MM.1S (cell line): ENCODE measurements at regions not wholly inside any gene's neighbourhood (a gene's known extent, or its start where the extent isn't known, plus 50 kb on each side); places are given as distances from the start of the nearest gene placed in this dataset.

ENCODE experiments used
- DNase-seq: peaks from one replicate; pipeline ENCODE4 v3.0.0-alpha.2; 2015
- H2AFZ ChIP-seq: fragments of 300-600 bp; sonication (generic); 2 replicates; pipeline ENCODE4 v1.6.0; 2016; ENCODE audit warnings: antibody characterized with exemption, low read length
- H3F3A ChIP-seq: fragments of 300-600 bp; sonication (generic); 2 replicates; pipeline ENCODE4 v1.6.1; 2016; ENCODE audit warnings: mild to moderate bottlenecking, antibody characterized with exemption, low read length, moderate library complexity, mixed read lengths; ENCODE audit not compliant: insufficient read depth
- H3K27ac ChIP-seq: fragments of 300-600 bp; sonication (generic); 2 replicates; pipeline ENCODE4 v1.5.1; 2016; ENCODE audit warnings: mild to moderate bottlenecking, low read length
- H3K27me3 ChIP-seq: fragments of 300-600 bp; sonication (generic); replicated peaks from 2 replicates; pipeline ENCODE4 v1.6.0; 2016; ENCODE audit warnings: low read length; ENCODE audit not compliant: insufficient read depth
- H3K36me3 ChIP-seq: fragments of 300-600 bp; sonication (generic); replicated peaks from 2 replicates; pipeline ENCODE4 v1.6.1; 2016; ENCODE audit warnings: mild to moderate bottlenecking, low read length, mixed read lengths; ENCODE audit not compliant: insufficient read depth
- H3K4me1 ChIP-seq: fragments of 300-600 bp; sonication (generic); 2 replicates; pipeline ENCODE4 v1.6.1; 2016; ENCODE audit warnings: low read length, mixed read lengths
- H3K4me2 ChIP-seq: fragments of 300-600 bp; sonication (generic); 2 replicates; pipeline ENCODE4 v1.6.0; 2016; ENCODE audit warnings: low read depth, low read length
- H3K4me3 ChIP-seq: fragments of 300-600 bp; sonication (generic); 2 replicates; pipeline ENCODE4 v1.5.1; 2016; ENCODE audit warnings: low read length, mixed read lengths
- H3K79me2 ChIP-seq: fragments of 300-600 bp; sonication (generic); 2 replicates; pipeline ENCODE4 v1.6.1; 2016; ENCODE audit warnings: mixed run types, low read length, mixed read lengths
- H3K9ac ChIP-seq: fragments of 300-600 bp; sonication (generic); 2 replicates; pipeline ENCODE4 v1.6.1; 2016; ENCODE audit warnings: low read length, mixed read lengths
- H3K9me2 ChIP-seq: fragments of 300-600 bp; sonication (generic); replicated peaks from 2 replicates; pipeline ENCODE4 v1.6.1; 2016; ENCODE audit warnings: mild to moderate bottlenecking, low read length, mixed read lengths; ENCODE audit not compliant: insufficient read depth
- H3K9me3 ChIP-seq: fragments of 300-600 bp; sonication (generic); replicated peaks from 2 replicates; pipeline ENCODE4 v1.6.1; 2016; ENCODE audit warnings: mild to moderate bottlenecking, low read length, mixed read lengths; ENCODE audit not compliant: insufficient read depth
- H4K20me1 ChIP-seq: fragments of 300-600 bp; sonication (generic); 2 replicates; pipeline ENCODE4 v1.6.1; 2016; ENCODE audit warnings: mild to moderate bottlenecking, low read length, moderate library complexity, mixed read lengths; ENCODE audit not compliant: insufficient read depth
- CTCF ChIP-seq: fragments of 300-600 bp; sonication (generic); IDR thresholded peaks from 2 replicates; pipeline ENCODE4 v1.5.1; 2016; ENCODE audit warnings: antibody characterized with exemption, low read length, mixed read lengths
- EZH2 ChIP-seq: fragments of 300-600 bp; sonication (generic); optimal IDR thresholded peaks from 2 replicates; pipeline ENCODE3; 2017; ENCODE audit warnings: low read depth, mild to moderate bottlenecking, antibody characterized with exemption, low read length, mixed read lengths
- EZH2phosphoT487 ChIP-seq: fragments of 300-600 bp; sonication (generic); IDR thresholded peaks from 2 replicates; pipeline ENCODE4 v1.6.1; 2018; ENCODE audit warnings: antibody characterized with exemption, low read length

- H3K27me3 ChIP-seq: no peaks in the 10 kb centered on the region
- H3K27ac ChIP-seq: no peak overlapping the region
- H3K36me3 ChIP-seq: no peaks in the 10 kb centered on the region
- H3K9me3 ChIP-seq: no peaks in the 10 kb centered on the region
- no peaks in the 10 kb centered on the region for H3K79me2 ChIP-seq
- no peaks in the 10 kb centered on the region for H3F3A ChIP-seq
- TF ChIP-seq EZH2 (no peak), CTCF (no peak), EZH2phosphoT487 (no peak)
- no peak overlapping the region for H3K9ac ChIP-seq
- no peaks in the 10 kb centered on the region for H3K9me2 ChIP-seq
- H3K4me2 ChIP-seq: no peak overlapping the region
- H3K4me3 ChIP-seq: no peak overlapping the region
- no peak overlapping the region for H2AFZ ChIP-seq
- H3K4me1 ChIP-seq: no peaks in the 10 kb centered on the region
- no peak for DNase-seq
- no peaks in the 10 kb centered on the region for H4K20me1 ChIP-seq
These were observed 347.2 kb downstream of the RFC3 start for GRCh38 chr13:34165158-34165557.

GRCh38 chr13:34166406-34166805, 348.5 kb downstream of the RFC3 start:
- H3K27ac ChIP-seq: no peak overlapping the region
- H3K9me2 ChIP-seq: no peaks in the 10 kb centered on the region
- no peaks in the 10 kb centered on the region for H3K9me3 ChIP-seq
- H3K36me3 ChIP-seq: no peaks in the 10 kb centered on the region
- no peak overlapping the region for H3K9ac ChIP-seq
- no peaks in the 10 kb centered on the region for H3K79me2 ChIP-seq
- no peak overlapping the region for H3K4me2 ChIP-seq
- no peak for DNase-seq
- H4K20me1 ChIP-seq: no peaks in the 10 kb centered on the region
- no peaks in the 10 kb centered on the region for H3K27me3 ChIP-seq
- H3K4me1 ChIP-seq: no peaks in the 10 kb centered on the region
- H2AFZ ChIP-seq: no peak overlapping the region
- no peaks in the 10 kb centered on the region for H3F3A ChIP-seq
- TF ChIP-seq CTCF: no peak
- H3K4me3 ChIP-seq: no peak overlapping the region

GRCh38 chr13:34167347-34167746, 349.4 kb downstream of the RFC3 start:
- Histone ChIP-seq H3F3A (no peaks in the 10 kb centered on the region), H3K79me2 (no peaks in the 10 kb centered on the region), H3K4me1 (no peaks in the 10 kb centered on the region), H3K9me3 (no peaks in the 10 kb centered on the region), H4K20me1 (no peaks in the 10 kb centered on the region), H3K9ac (no peak overlapping the region), H3K9me2 (no peaks in the 10 kb centered on the region), H3K36me3 (no peaks in the 10 kb centered on the region), H2AFZ (no peak overlapping the region), H3K4me2 (no peak overlapping the region), H3K27me3 (no peaks in the 10 kb centered on the region), H3K27ac (no peak overlapping the region), H3K4me3 (no peak overlapping the region)
- no peak for DNase-seq
- TF ChIP-seq EZH2phosphoT487 (no peak), EZH2 (no peak), CTCF (no peak)

GRCh38 chr13:34172048-34172447, 354.1 kb downstream of the RFC3 start:
- no peak for DNase-seq
- Histone ChIP-seq H3K79me2 (no peaks in the 10 kb centered on the region), H3K9me2 (no peaks in the 10 kb centered on the region), H3K27ac (no peak overlapping the region), H3K9ac (no peak overlapping the region), H3K4me3 (no peak overlapping the region), H4K20me1 (no peaks in the 10 kb centered on the region), H3K36me3 (no peaks in the 10 kb centered on the region), H3K4me1 (no peaks in the 10 kb centered on the region), H3K9me3 (no peaks in the 10 kb centered on the region), H2AFZ (no peak overlapping the region), H3K4me2 (no peak overlapping the region), H3K27me3 (no peaks in the 10 kb centered on the region), H3F3A (no peaks in the 10 kb centered on the region)
- TF ChIP-seq EZH2phosphoT487: no peak
- TF ChIP-seq EZH2: no peak
- no peak for TF ChIP-seq CTCF
